Skeletal muscle satellite cell (primary cell): ENCODE measurements at regions not wholly inside any gene's neighbourhood (a gene's known extent, or its start where the extent isn't known, plus 50 kb on each side); places are given as distances from the start of the nearest gene placed in this dataset.
"Not testable (repeated sequence)": the region's sequence is repeated elsewhere in the genome, so short reads cannot be mapped to it uniquely, and the experiment has no call there.

Experiments used
- H3K27me3 ChIP-seq: 2 replicates; pipeline ENCODE4 v1.7.0; 2013; ENCODE audit warnings: low read length; ENCODE audit not compliant: control insufficient read depth, insufficient read depth
- H3K36me3 ChIP-seq: 2 replicates; pipeline ENCODE4 v1.7.0; 2013; ENCODE audit warnings: mild to moderate bottlenecking, control low read depth, low read length; ENCODE audit not compliant: insufficient read depth
- H3K4me1 ChIP-seq: 2 replicates; pipeline ENCODE4 v1.7.0; 2013; ENCODE audit warnings: low read length; ENCODE audit not compliant: control insufficient read depth, insufficient read depth
- H3K4me2 ChIP-seq: 2 replicates; pipeline ENCODE4 v1.7.0; 2013; ENCODE audit warnings: mild to moderate bottlenecking, low read length
- H3K4me3 ChIP-seq: 2 replicates; pipeline ENCODE4 v1.7.0; 2013; ENCODE audit warnings: low read length
- H3K9ac ChIP-seq: 2 replicates; pipeline ENCODE4 v1.7.0; 2013; ENCODE audit warnings: mild to moderate bottlenecking, low read depth, low read length, moderate library complexity
- H3K9me3 ChIP-seq: replicated peaks from 2 replicates; pipeline ENCODE4 v1.7.0; 2013; ENCODE audit warnings: mild to moderate bottlenecking, control low read depth, low read length

GRCh38 chr6:149248263-149248662 is 69.2 kb upstream of the TAB2 start:
- H3K27me3 ChIP-seq, H3K4me3 ChIP-seq, H3K4me1 ChIP-seq, H3K4me2 ChIP-seq, H3K9ac ChIP-seq, H3K36me3 ChIP-seq, H3K9me3 ChIP-seq: not testable (repeated sequence)

DNA sequence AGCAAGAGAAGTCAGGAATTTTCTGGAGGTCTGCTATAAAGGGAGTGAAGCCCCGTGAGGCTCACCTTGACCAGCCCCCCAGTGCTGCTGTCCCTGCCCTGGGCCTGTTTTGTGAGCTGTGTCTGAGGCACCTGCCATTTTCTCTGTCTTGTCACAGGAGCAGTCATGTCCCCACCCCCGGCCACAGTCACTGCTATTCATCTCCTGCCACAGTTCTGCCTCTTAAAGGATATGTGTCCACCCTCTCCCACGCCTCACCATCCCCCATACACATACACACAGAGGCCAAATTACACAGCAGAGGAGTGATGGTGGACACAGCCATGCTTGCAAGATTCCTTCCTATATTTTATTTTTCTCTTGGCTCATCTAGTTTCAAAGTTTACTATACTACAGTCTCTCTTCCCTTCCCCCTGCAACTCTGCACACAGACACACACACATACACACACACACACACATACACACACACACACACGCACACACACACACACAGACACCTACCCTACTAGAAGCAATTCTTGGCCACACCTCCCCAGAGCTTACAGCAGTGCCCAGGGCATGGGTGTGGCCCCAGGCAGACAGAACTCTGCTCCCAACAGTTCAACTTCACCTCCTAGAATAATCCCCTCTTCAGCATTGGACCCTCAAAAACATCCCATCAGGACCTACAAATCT is 68.7 kb upstream of the TAB2 start:
- H3K4me3 ChIP-seq, result no peak overlapping the region
- no peak overlapping the region for H3K9ac ChIP-seq
- no peak overlapping the region for H3K4me2 ChIP-seq
- no peaks in the 10 kb centered on the region for H3K9me3 ChIP-seq
- no peaks in the 10 kb centered on the region for H3K27me3 ChIP-seq
- no peaks in the 10 kb centered on the region for H3K36me3 ChIP-seq
- no peaks in the 10 kb centered on the region for H3K4me1 ChIP-seq

GRCh38 chr6:149249370-149250357 is 67.8 kb upstream of the TAB2 start:
- H3K4me2 ChIP-seq, result no peak overlapping the region
- H3K27me3 ChIP-seq, result no peaks in the 10 kb centered on the region
- H3K4me1 ChIP-seq, result no peaks in the 10 kb centered on the region
- H3K4me3 ChIP-seq, result no peak overlapping the region
- H3K36me3 ChIP-seq, result no peaks in the 10 kb centered on the region
- H3K9ac ChIP-seq, result no peak overlapping the region
- no peaks in the 10 kb centered on the region for H3K9me3 ChIP-seq

GRCh38 chr6:149250951-149251350 is 66.6 kb upstream of the TAB2 start:
- no peaks in the 10 kb centered on the region for H3K9me3 ChIP-seq
- no peaks in the 10 kb centered on the region for H3K36me3 ChIP-seq
- H3K4me1 ChIP-seq, result no peaks in the 10 kb centered on the region
- H3K4me2 ChIP-seq, result no peak overlapping the region
- no peak overlapping the region for H3K4me3 ChIP-seq
- H3K9ac ChIP-seq, result no peak overlapping the region
- H3K27me3 ChIP-seq, result no peaks in the 10 kb centered on the region

GRCh38 chr6:149252622-149253021 is 64.9 kb upstream of the TAB2 start:
- no peak overlapping the region for H3K9ac ChIP-seq
- no peak overlapping the region for H3K4me2 ChIP-seq
- no peaks in the 10 kb centered on the region for H3K36me3 ChIP-seq
- no peaks in the 10 kb centered on the region for H3K4me1 ChIP-seq
- no peaks in the 10 kb centered on the region for H3K9me3 ChIP-seq
- no peak overlapping the region for H3K4me3 ChIP-seq
- H3K27me3 ChIP-seq, result no peaks in the 10 kb centered on the region

DNA sequence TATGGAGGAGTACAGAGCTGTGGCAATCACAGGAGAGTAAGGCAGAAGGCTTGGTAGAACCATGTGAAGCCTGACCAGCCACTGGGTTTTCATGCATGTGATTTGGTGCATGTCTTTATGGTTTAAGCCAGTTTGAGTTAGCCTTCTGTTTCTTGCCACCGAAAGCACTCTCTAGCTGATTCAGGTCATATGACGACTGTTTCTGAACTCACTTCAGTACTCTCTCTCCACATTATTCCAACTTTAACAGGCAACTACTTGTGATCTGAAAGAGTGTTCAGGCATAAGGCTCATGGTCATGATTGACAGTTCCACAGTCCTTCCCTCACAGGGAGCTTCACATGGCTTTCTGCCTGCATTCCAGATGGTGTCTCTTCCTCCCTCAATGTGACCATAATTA is 63.3 kb upstream of the TAB2 start:
- Histone ChIP-seq H3K9ac (no peak overlapping the region), H3K27me3 (no peaks in the 10 kb centered on the region), H3K36me3 (no peaks in the 10 kb centered on the region), H3K4me1 (no peaks in the 10 kb centered on the region), H3K9me3 (no peaks in the 10 kb centered on the region), H3K4me2 (no peak overlapping the region), H3K4me3 (no peak overlapping the region)

DNA sequence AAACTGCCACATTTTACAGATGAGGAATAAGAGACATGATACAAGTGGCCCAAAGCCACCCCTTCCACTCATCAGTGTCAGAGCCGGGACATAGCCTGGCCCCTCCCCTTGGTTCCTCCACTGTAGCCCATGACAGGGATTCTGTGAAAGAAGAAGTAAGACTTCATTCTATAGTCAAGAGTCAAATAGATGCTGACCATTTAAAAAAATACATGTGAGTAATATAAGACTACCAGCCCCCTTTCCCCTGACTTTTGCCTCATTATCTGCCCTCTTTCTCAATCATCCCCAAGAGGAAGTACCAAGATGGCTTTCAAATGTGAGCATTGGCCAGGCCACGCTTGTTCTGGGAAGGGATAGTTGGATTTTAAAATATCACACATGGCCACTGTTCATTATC is 57.8 kb upstream of the TAB2 start:
- Histone ChIP-seq H3K4me3 (no peak overlapping the region), H3K4me1 (no peaks in the 10 kb centered on the region), H3K27me3 (peaks cover 7% of the 10 kb centered on the region), H3K36me3 (no peaks in the 10 kb centered on the region), H3K9me3 (no peaks in the 10 kb centered on the region), H3K4me2 (no peak overlapping the region), H3K9ac (no peak overlapping the region)

DNA sequence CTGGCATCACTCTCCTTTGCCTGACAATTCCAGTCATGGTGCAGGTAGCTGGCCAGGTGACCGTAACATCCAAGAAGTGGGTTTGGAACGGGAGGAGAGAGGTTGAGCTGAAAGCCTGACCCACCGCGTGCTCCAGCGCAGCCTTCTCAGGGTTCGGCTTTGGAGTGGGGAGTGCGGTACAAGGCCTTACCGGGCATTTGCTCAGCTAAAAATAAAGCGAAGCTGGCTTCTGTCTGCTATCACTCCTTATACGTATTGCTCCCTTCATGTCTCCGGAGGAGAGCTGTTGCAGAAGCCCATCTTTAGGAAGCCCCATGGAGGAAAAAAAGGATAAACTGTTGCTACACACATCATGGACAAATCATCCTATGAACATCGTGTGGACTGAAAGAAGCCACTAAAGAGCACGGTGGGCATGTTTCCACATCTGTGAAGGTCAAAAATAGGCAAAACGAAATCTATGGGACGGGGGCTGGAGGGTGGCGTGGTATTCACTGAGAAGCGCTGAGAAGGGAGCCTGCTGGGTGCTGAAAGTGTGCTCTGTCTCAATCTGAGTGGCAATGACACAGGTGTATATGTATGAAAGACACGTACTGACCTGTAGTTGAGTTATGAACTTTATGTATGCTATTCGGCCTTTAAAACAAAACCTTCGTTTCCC is 57.2 kb upstream of the TAB2 start:
- no peaks in the 10 kb centered on the region for H3K9me3 ChIP-seq

GRCh38 chr6:149261364-149262040 is 56.0 kb upstream of the TAB2 start:
- no peak overlapping the region for H3K4me3 ChIP-seq
- H3K36me3 ChIP-seq, result no peaks in the 10 kb centered on the region
- peaks cover 19% of the 10 kb centered on the region for H3K27me3 ChIP-seq
- no peaks in the 10 kb centered on the region for H3K9me3 ChIP-seq
- H3K4me1 ChIP-seq, result no peaks in the 10 kb centered on the region
- H3K4me2 ChIP-seq, result no peak overlapping the region
- H3K9ac ChIP-seq, result no peak overlapping the region

More for the DNA sequence above, 57.2 kb upstream of the TAB2 start:
- Histone ChIP-seq H3K27me3 (peaks cover 9% of the 10 kb centered on the region), H3K4me2 (no peak overlapping the region), H3K4me3 (no peak overlapping the region), H3K4me1 (no peaks in the 10 kb centered on the region), H3K9ac (no peak overlapping the region), H3K36me3 (no peaks in the 10 kb centered on the region)

GRCh38 chr6:149263321-149263720 is 54.2 kb upstream of the TAB2 start:
- no peak overlapping the region for H3K9ac ChIP-seq
- H3K4me3 ChIP-seq, result no peak overlapping the region
- no peaks in the 10 kb centered on the region for H3K4me1 ChIP-seq
- H3K27me3 ChIP-seq, result peaks cover 19% of the 10 kb centered on the region
- H3K4me2 ChIP-seq, result no peak overlapping the region
- no peaks in the 10 kb centered on the region for H3K36me3 ChIP-seq
- H3K9me3 ChIP-seq, result no peaks in the 10 kb centered on the region

GRCh38 chr6:149264629-149265028 is 52.9 kb upstream of the TAB2 start:
- Histone ChIP-seq H3K9ac (no peak overlapping the region), H3K4me1 (no peaks in the 10 kb centered on the region), H3K27me3 (peaks cover 21% of the 10 kb centered on the region), H3K36me3 (no peaks in the 10 kb centered on the region), H3K4me3 (no peak overlapping the region), H3K4me2 (no peak overlapping the region), H3K9me3 (no peaks in the 10 kb centered on the region)
